Skeletal muscle tissue (tissue), 3 donors: ENCODE measurements at regions not wholly inside any gene's neighbourhood (a gene's known extent, or its start where the extent isn't known, plus 50 kb on each side); places are given as distances from the start of the nearest gene placed in this dataset.
"Not testable (repeated sequence)": the region's sequence is repeated elsewhere in the genome, so short reads cannot be mapped to it uniquely, and the experiment has no call there.

Source experiments
- H3K27ac ChIP-seq: one replicate; pipeline ENCODE4 v1.7.0; 2013; ENCODE audit warnings: mild to moderate bottlenecking, low read depth, low read length, inconsistent platforms
- H3K27me3 ChIP-seq, 3 donors: one replicate each; pipeline ENCODE4 v1.7.0; 2013; ENCODE audit warnings: low read length in 3 of 3; ENCODE audit not compliant: control insufficient read depth in 3 of 3, insufficient read depth in 3 of 3
- H3K36me3 ChIP-seq, 3 donors: one replicate each; pipeline ENCODE4 v1.7.0; 2013; ENCODE audit warnings: low read length in 3 of 3; ENCODE audit not compliant: control insufficient read depth in 3 of 3, insufficient read depth in 3 of 3
- H3K4me1 ChIP-seq, 3 donors: one replicate each; pipeline ENCODE4 v1.7.0; 2013; ENCODE audit warnings: low read length in 3 of 3, mild to moderate bottlenecking in 3 of 3; ENCODE audit not compliant: control insufficient read depth in 3 of 3, insufficient read depth in 3 of 3
- H3K4me3 ChIP-seq, 3 donors: one replicate each; pipeline ENCODE4 v1.7.0; 2013; ENCODE audit warnings: low read length in 3 of 3
- H3K9ac ChIP-seq, 3 donors: one replicate each; pipeline ENCODE4 v1.7.0; 2013; ENCODE audit warnings: low read length in 3 of 3, mild to moderate bottlenecking in 3 of 3, moderate library complexity in 2 of 3, low read depth in 1 of 3
- H3K9me3 ChIP-seq, 3 donors: one replicate each; pipeline ENCODE4 v1.7.0; 2013; ENCODE audit warnings: low read length in 3 of 3; ENCODE audit not compliant: control insufficient read depth in 3 of 3
- donor health status: Osteomylitis.

GRCh38 chr2:95654897-95655296 lies 63.1 kb downstream of the TRIM43 start:
- not testable (repeated sequence) for H3K27me3 ChIP-seq, H3K36me3 ChIP-seq, H3K9me3 ChIP-seq, H3K9ac ChIP-seq, H3K27ac ChIP-seq, H3K4me1 ChIP-seq, H3K4me3 ChIP-seq

GRCh38 chr2:95656553-95656952 lies 64.8 kb downstream of the TRIM43 start:
- H3K4me3 ChIP-seq, H3K36me3 ChIP-seq, H3K9ac ChIP-seq, H3K27me3 ChIP-seq, H3K4me1 ChIP-seq, H3K27ac ChIP-seq, H3K9me3 ChIP-seq: not testable (repeated sequence)

GRCh38 chr2:95657937-95658336 lies 66.1 kb downstream of the TRIM43 start:
- H3K4me3 ChIP-seq, H3K36me3 ChIP-seq, H3K27ac ChIP-seq, H3K9me3 ChIP-seq, H3K27me3 ChIP-seq, H3K9ac ChIP-seq, H3K4me1 ChIP-seq: not testable (repeated sequence)

DNA sequence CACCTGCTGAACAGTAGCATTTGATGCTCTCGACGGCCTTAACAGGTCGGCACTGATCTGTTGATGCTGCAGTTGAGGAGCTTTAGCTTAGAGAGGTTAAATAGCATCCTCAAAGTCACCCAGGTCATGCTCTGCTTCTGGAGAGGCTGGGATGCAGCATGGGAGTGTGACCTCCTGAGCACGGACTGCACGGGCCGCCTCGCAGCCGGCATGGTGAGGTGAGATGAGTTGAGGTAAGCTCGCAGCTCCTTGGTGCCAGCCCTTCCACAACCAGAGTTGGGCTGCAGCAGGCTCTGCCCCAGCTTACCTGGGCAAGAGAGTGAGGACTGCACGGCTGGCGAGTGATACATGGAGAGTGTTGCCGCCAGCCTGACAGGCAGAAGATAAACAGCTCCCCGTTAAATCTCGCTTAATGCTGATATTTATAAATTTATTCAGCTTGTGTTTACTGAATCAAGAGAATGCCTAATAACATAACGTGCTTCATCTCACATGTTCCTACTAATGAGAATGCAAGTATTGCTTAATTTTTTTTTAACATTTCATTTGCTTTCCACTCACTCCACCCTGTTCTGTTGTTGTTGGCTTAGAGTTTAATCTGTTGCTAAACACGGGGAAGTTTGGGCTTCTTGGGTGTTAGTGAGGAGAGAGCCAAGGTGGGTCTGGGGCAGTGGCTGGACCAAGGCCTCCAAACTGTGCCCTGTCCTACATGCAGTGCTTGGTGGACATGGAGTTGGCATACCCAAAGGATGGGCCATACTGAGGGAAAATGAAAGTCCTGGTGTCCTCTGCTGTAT lies 69.2 kb downstream of the TRIM43 start:
- H3K9me3 ChIP-seq, H3K4me1 ChIP-seq, H3K27me3 ChIP-seq, H3K9ac ChIP-seq, H3K36me3 ChIP-seq, H3K4me3 ChIP-seq, H3K27ac ChIP-seq: not testable (repeated sequence)

GRCh38 chr2:95663471-95664441 lies 72.0 kb downstream of the TRIM43 start:
- not testable (repeated sequence) for H3K4me3 ChIP-seq, H3K9ac ChIP-seq, H3K27ac ChIP-seq

DNA sequence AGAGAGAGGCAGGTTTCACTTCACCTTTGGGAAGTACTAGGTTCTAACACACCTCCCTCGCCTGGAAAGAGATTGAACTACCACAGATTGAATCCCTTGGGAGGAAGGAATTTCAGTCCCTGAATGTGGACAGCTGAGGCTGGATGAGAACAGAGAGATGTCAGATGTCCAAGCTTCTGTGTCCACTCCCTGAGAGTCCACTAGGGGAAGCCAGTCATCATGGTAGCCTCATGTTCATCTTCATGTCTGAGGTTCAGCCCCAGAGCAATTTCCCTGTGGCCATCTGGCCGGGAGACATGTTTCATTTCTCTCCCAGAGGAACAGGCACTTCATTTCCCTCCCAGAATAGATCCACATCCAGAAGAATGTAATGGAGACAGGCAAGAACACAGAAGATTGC lies 74.8 kb downstream of the TRIM43 start:
- H3K27ac ChIP-seq, H3K4me3 ChIP-seq, H3K9me3 ChIP-seq, H3K4me1 ChIP-seq, H3K9ac ChIP-seq, H3K36me3 ChIP-seq, H3K27me3 ChIP-seq: not testable (repeated sequence)

More at GRCh38 chr2:95663471-95664441, 72.0 kb downstream of the TRIM43 start:
- not testable (repeated sequence) for H3K9me3 ChIP-seq, H3K27me3 ChIP-seq, H3K4me1 ChIP-seq, H3K36me3 ChIP-seq

DNA sequence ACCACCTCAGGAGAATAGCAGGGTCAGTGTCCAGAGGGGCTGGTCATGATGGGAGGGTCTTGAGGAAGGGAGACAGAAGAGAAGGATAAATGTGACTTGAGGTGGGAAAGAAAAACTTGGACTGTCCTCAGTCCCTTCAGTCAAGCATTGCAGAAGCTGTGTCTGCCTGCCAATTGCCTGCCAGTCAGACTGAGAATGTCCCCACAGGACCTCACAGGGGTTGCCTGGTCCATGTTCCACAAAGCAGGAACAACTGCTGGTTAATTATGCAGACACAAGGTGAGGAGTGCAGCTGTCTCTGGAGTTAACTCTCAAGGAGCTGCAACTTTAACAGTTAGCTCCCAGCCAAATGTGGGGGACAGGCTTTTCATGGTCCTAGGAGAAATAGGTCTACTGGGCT lies 75.7 kb downstream of the TRIM43 start:
- Histone ChIP-seq H3K27me3 (peaks cover 0 to 2% (median 0%) of the 10 kb centered on the region in 3 donors), H3K9me3 (no peaks in the 10 kb centered on the region), H3K4me1 (no peaks in the 10 kb centered on the region), H3K9ac (no peak overlapping the region), H3K36me3 (no peaks in the 10 kb centered on the region), H3K27ac (no peak overlapping the region), H3K4me3 (no peak overlapping the region)

DNA sequence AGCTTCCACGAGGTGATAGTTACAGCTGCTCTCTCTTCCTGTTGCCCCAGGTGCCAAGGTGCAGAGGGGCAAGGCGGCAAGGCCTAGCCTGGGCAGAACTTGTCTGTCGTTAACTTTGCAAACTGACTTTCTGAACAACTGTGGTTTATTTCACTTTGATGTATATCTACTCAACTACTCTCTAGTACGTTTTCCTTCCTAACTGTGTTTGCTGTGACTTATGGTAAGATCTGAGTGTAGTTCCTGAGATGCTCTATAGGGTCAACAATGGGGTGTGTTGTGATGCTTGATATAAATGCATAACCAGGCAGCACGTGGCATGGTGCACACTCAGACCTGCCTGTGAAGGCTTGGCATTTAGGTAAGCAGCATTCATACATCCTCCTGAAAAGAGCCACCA lies 77.1 kb downstream of the TRIM43 start:
- H3K4me1 ChIP-seq, H3K27ac ChIP-seq, H3K27me3 ChIP-seq, H3K4me3 ChIP-seq, H3K9me3 ChIP-seq, H3K36me3 ChIP-seq, H3K9ac ChIP-seq: not testable (repeated sequence)

- Histone ChIP-seq H3K4me3 (no peak overlapping the region), H3K27ac (no peak overlapping the region), H3K9ac (no peak overlapping the region), H3K4me1 (no peaks in the 10 kb centered on the region), H3K27me3 (no peaks in the 10 kb centered on the region), H3K36me3 (no peaks in the 10 kb centered on the region), H3K9me3 (no peaks in the 10 kb centered on the region)
Measured at GRCh38 chr2:95669441-95669991, 77.7 kb downstream of the TRIM43 start.

DNA sequence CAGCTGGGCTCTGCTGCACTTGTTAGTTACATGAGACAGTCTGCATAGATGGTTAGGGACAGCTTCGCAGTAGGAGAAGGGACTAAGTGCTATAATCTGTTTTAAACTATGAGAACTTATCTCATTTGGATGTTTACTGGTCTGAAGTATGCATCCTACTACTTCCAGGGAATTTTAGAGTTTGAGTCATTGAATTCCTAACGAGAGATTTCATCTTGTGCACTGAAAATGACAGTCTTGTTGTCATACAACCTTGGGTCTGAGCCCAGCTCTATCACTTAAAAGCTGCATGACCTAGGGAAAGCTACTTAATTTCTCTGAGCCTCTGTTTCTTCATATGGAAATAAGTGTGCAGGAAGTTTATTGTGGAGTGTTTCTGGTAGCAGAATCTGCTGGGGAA lies 78.4 kb downstream of the TRIM43 start:
- Histone ChIP-seq H3K9ac (no peak overlapping the region), H3K27me3 (no peaks in the 10 kb centered on the region), H3K27ac (no peak overlapping the region), H3K9me3 (no peaks in the 10 kb centered on the region), H3K4me3 (no peak overlapping the region), H3K36me3 (no peaks in the 10 kb centered on the region), H3K4me1 (no peaks in the 10 kb centered on the region)
